ENCODE measurements at regions not wholly inside any gene's neighbourhood (a gene's known extent, or its start where the extent isn't known, plus 50 kb on each side); places are given as distances from the start of the nearest gene placed in this dataset.
A peak's percentile ranks its signal among the peaks of the same experiment; 100 is the strongest.
"Not testable (repeated sequence)": the region's sequence is repeated elsewhere in the genome, so short reads cannot be mapped to it uniquely, and the experiment has no call there.

GRCh38 chr3:127040216-127040615 is 57.3 kb downstream of the PLXNA1 start:
- Mint-ChIP-seq H3K36me3 (no peaks in the 10 kb centered on the region), H3K4me1 (no peaks in the 10 kb centered on the region), H3K27me3 (peaks cover 0 to 5% (median 3%) of the 10 kb centered on the region in 5 donors), H3K27ac (peak overlapping the region in 1 of 10 donors; percentile 26), H3K4me3 (no peak overlapping the region), H3K9me3 (no peaks in the 10 kb centered on the region)
- POLR2A ChIA-PET: no interaction called here
- ATAC-seq (no peak), DNase-seq (peak in 1 of 10 donors; percentile 37)

- Mint-ChIP-seq H3K4me3 (no peak overlapping the region), H3K9me3 (no peaks in the 10 kb centered on the region)
- POLR2A ChIA-PET: no interaction called here
These were observed 58.4 kb downstream of the PLXNA1 start for GRCh38 chr3:127041264-127041820.

GRCh38 chr3:127041933-127042332 is 59.0 kb downstream of the PLXNA1 start:
- DNase-seq (peak in 1 of 10 donors; percentile 15), ATAC-seq (no peak)
- H3K9me3 Mint-ChIP-seq: no peaks in the 10 kb centered on the region
- no peaks in the 10 kb centered on the region for H3K4me1 Mint-ChIP-seq
- no peaks in the 10 kb centered on the region for H3K36me3 Mint-ChIP-seq
- POLR2A ChIA-PET: no interaction called here
- H3K27ac Mint-ChIP-seq: no peak overlapping the region
- peaks cover 0 to 5% (median 3%) of the 10 kb centered on the region in 5 donors for H3K27me3 Mint-ChIP-seq
- no peak overlapping the region for H3K4me3 Mint-ChIP-seq

More at GRCh38 chr3:127041264-127041820, 58.4 kb downstream of the PLXNA1 start:
- peak in 1 of 10 donors; percentile 46 for DNase-seq
- peaks cover 0 to 5% (median 3%) of the 10 kb centered on the region in 5 donors for H3K27me3 Mint-ChIP-seq
- ATAC-seq: no peak
- peak overlapping the region in 1 of 10 donors; percentile 25 for H3K27ac Mint-ChIP-seq
- H3K4me1 Mint-ChIP-seq: no peaks in the 10 kb centered on the region
- H3K36me3 Mint-ChIP-seq: no peaks in the 10 kb centered on the region

- no peak for ATAC-seq
- Mint-ChIP-seq H3K27me3 (peaks cover 0 to 5% (median 3%) of the 10 kb centered on the region in 5 donors), H3K4me3 (no peak overlapping the region), H3K9me3 (peaks cover 0 to 1% (median 0%) of the 10 kb centered on the region in 9 donors), H3K4me1 (no peaks in the 10 kb centered on the region), H3K36me3 (no peaks in the 10 kb centered on the region), H3K27ac (no peak overlapping the region)
- DNase-seq: peak in 1 of 10 donors; percentile 16
- POLR2A ChIA-PET: no interaction called here
These were observed 59.7 kb downstream of the PLXNA1 start for GRCh38 chr3:127042634-127043033.

- Mint-ChIP-seq H3K9me3 (peaks cover 0 to 2% (median 0%) of the 10 kb centered on the region in 9 donors), H3K27me3 (peaks cover under 1 to 5% (median 4%) of the 10 kb centered on the region in 5 donors), H3K27ac (no peak overlapping the region), H3K4me3 (no peak overlapping the region), H3K4me1 (no peaks in the 10 kb centered on the region), H3K36me3 (no peaks in the 10 kb centered on the region)
- DNase-seq: peak in 1 of 10 donors; percentile 49
- ATAC-seq: no peak
- POLR2A ChIA-PET: no interaction called here
These were observed 60.2 kb downstream of the PLXNA1 start for GRCh38 chr3:127043041-127043641.

GRCh38 chr3:127043731-127044510 is 61.0 kb downstream of the PLXNA1 start:
- ATAC-seq: no peak
- Mint-ChIP-seq H3K9me3 (peaks cover 0 to 8% (median under 1%) of the 10 kb centered on the region in 9 donors), H3K27me3 (peaks cover 2 to 13% (median 5%) of the 10 kb centered on the region in 5 donors), H3K4me1 (peaks cover 0 to 1% (median 0%) of the 10 kb centered on the region in 4 donors), H3K27ac (no peak overlapping the region), H3K4me3 (no peak overlapping the region), H3K36me3 (no peaks in the 10 kb centered on the region)
- DNase-seq: peak in 1 of 10 donors; percentile 46
- POLR2A ChIA-PET: no interaction called here

GRCh38 chr3:127044996-127045395 is 62.1 kb downstream of the PLXNA1 start:
- H3K4me1 Mint-ChIP-seq: peaks cover 0 to 1% (median 0%) of the 10 kb centered on the region in 4 donors
- no peak for DNase-seq
- H3K36me3 Mint-ChIP-seq: no peaks in the 10 kb centered on the region
- ATAC-seq: no peak
- H3K4me3 Mint-ChIP-seq: no peak overlapping the region
- POLR2A ChIA-PET: no interaction called here
- H3K9me3 Mint-ChIP-seq: peaks cover 0 to 19% (median 6%) of the 10 kb centered on the region in 9 donors
- peaks cover 3 to 23% (median 6%) of the 10 kb centered on the region in 5 donors for H3K27me3 Mint-ChIP-seq
- no peak overlapping the region for H3K27ac Mint-ChIP-seq

GRCh38 chr3:127045435-127046045 is 62.6 kb downstream of the PLXNA1 start:
- DNase-seq: no peak
- POLR2A ChIA-PET: no interaction called here
- peaks cover 0 to 1% (median 0%) of the 10 kb centered on the region in 4 donors for H3K4me1 Mint-ChIP-seq
- H3K36me3 Mint-ChIP-seq: no peaks in the 10 kb centered on the region
- no peak overlapping the region for H3K4me3 Mint-ChIP-seq
- H3K27ac Mint-ChIP-seq: no peak overlapping the region
- H3K27me3 Mint-ChIP-seq: peaks cover 3 to 24% (median 6%) of the 10 kb centered on the region in 5 donors
- no peak for ATAC-seq
- H3K9me3 Mint-ChIP-seq: peaks cover 0 to 21% (median 9%) of the 10 kb centered on the region in 9 donors

GRCh38 chr3:127046690-127047089 is 63.8 kb downstream of the PLXNA1 start:
- H3K36me3 Mint-ChIP-seq, DNase-seq, H3K4me3 Mint-ChIP-seq, POLR2A ChIA-PET, ATAC-seq, H3K4me1 Mint-ChIP-seq, H3K27ac Mint-ChIP-seq: not testable (repeated sequence)
- Mint-ChIP-seq H3K27me3 (peaks cover 3 to 24% (median 6%) of the 10 kb centered on the region in 5 donors), H3K9me3 (peaks cover 0 to 21% (median 9%) of the 10 kb centered on the region in 9 donors)

- H3K27ac Mint-ChIP-seq: no peak overlapping the region
- H3K36me3 Mint-ChIP-seq: no peaks in the 10 kb centered on the region
- H3K9me3 Mint-ChIP-seq: peaks cover 0 to 21% (median 9%) of the 10 kb centered on the region in 9 donors
- no peak for ATAC-seq
- POLR2A ChIA-PET: no interaction called here
- DNase-seq: peak in 1 of 10 donors; percentile 45
- no peak overlapping the region for H3K4me3 Mint-ChIP-seq
- H3K27me3 Mint-ChIP-seq: peaks cover 4 to 40% (median 5%) of the 10 kb centered on the region in 5 donors
- peaks cover 0 to 1% (median 0%) of the 10 kb centered on the region in 4 donors for H3K4me1 Mint-ChIP-seq
These were observed 66.5 kb downstream of the PLXNA1 start for GRCh38 chr3:127049393-127049792.

GRCh38 chr3:127050733-127051132 is 67.8 kb downstream of the PLXNA1 start:
- Mint-ChIP-seq H3K27ac (no peak overlapping the region), H3K27me3 (peaks cover 4 to 40% (median 6%) of the 10 kb centered on the region in 5 donors), H3K36me3 (no peaks in the 10 kb centered on the region), H3K4me3 (no peak overlapping the region), H3K4me1 (peaks cover 0 to 1% (median 0%) of the 10 kb centered on the region in 4 donors), H3K9me3 (peaks cover 0 to 26% (median 9%) of the 10 kb centered on the region in 9 donors)
- ATAC-seq (no peak), DNase-seq (peak in 1 of 10 donors; percentile 32)
- POLR2A ChIA-PET: no interaction called here

- H3K4me1 Mint-ChIP-seq: peaks cover 0 to 1% (median 0%) of the 10 kb centered on the region in 4 donors
- H3K27me3 Mint-ChIP-seq: peaks cover 4 to 40% (median 6%) of the 10 kb centered on the region in 5 donors
- H3K27ac Mint-ChIP-seq: no peak overlapping the region
- no peak overlapping the region for H3K4me3 Mint-ChIP-seq
- H3K9me3 Mint-ChIP-seq: peaks cover 0 to 32% (median 13%) of the 10 kb centered on the region in 9 donors
- POLR2A ChIA-PET: no interaction called here
- DNase-seq (peak in 1 of 10 donors; percentile 49), ATAC-seq (no peak)
- no peaks in the 10 kb centered on the region for H3K36me3 Mint-ChIP-seq
These were observed 69.2 kb downstream of the PLXNA1 start for GRCh38 chr3:127052121-127052561.

All from naive thymus-derived CD8-positive, alpha-beta T cell (primary cell).